ENCODE measurements at regions not wholly inside any gene's neighbourhood (a gene's known extent, or its start where the extent isn't known, plus 50 kb on each side); places are given as distances from the start of the nearest gene placed in this dataset.

GRCh38 chr6:144731229-144731628, 446.1 kb downstream of the UTRN start:
- no peak for DNase-seq (ENCODE audit: low read depth)
- TF ChIP-seq, protein P1, sequence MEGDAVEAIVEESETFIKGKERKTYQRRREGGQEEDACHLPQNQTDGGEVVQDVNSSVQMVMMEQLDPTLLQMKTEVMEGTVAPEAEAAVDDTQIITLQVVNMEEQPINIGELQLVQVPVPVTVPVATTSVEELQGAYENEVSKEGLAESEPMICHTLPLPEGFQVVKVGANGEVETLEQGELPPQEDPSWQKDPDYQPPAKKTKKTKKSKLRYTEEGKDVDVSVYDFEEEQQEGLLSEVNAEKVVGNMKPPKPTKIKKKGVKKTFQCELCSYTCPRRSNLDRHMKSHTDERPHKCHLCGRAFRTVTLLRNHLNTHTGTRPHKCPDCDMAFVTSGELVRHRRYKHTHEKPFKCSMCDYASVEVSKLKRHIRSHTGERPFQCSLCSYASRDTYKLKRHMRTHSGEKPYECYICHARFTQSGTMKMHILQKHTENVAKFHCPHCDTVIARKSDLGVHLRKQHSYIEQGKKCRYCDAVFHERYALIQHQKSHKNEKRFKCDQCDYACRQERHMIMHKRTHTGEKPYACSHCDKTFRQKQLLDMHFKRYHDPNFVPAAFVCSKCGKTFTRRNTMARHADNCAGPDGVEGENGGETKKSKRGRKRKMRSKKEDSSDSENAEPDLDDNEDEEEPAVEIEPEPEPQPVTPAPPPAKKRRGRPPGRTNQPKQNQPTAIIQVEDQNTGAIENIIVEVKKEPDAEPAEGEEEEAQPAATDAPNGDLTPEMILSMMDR (conservative IDR thresholded peaks at IDR 0.05; ENCODE audit: low read depth, low read length): no peak
- no peak overlapping the region for H3K4me3 ChIP-seq (ENCODE audit: low read depth, low read length)

DNA sequence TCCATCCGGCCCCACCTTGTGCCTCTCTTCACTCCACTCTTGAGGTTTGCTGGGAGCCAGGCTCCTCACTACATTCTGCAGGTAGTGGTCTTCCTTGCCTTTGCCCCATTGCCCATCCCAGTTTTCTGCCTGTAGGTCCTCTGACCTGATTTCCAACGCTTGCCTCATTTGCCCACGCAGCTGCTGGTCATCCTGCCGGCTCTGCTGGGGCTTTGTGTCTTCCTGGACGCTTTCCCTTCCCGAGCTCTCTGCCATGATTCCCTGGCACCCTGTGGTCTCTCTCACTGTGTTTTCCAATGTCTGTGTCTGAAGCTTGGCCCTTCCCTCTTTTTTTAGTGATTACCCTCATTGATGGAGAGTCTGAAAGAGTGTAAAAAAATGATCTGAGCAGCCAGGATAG, 451.6 kb downstream of the UTRN start:
- no peak overlapping the region for H3K4me3 ChIP-seq (ENCODE audit: low read depth, low read length)
- no peak for DNase-seq (ENCODE audit: low read depth)
- TF ChIP-seq, protein P1 (conservative IDR thresholded peaks at IDR 0.05; ENCODE audit: low read depth, low read length): no peak

GRCh38 chr6:144737998-144738397, 452.9 kb downstream of the UTRN start:
- TF ChIP-seq, protein P1 (conservative IDR thresholded peaks at IDR 0.05; ENCODE audit: low read depth, low read length): no peak
- no peak overlapping the region for H3K4me3 ChIP-seq (ENCODE audit: low read depth, low read length)
- no peak for DNase-seq (ENCODE audit: low read depth)

DNA sequence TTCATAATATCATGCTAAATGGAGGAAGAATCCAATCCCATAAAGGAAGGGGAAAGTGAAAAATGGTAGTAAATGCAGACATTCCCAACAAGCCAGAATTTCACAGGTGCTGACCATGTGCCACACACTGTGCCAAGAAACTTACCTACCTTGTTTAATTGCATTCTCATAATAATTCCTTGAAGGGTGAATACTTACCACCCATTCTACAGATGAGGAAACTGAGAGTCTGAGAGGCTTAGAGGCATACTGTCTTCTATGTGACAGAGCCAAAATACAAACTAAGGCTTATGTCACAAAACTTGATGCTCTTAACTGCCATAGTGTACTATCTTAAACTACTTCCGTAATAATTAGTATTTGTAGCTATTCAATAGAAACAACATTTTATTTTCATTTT, 454.7 kb downstream of the UTRN start:
- H3K4me3 ChIP-seq (ENCODE audit: low read depth, low read length): no peak overlapping the region
- TF ChIP-seq, protein P1 (conservative IDR thresholded peaks at IDR 0.05; ENCODE audit: low read depth, low read length): no peak
- DNase-seq (ENCODE audit: low read depth): no peak

GRCh38 chr6:144741659-144742058, 456.5 kb downstream of the UTRN start:
- no peak for DNase-seq (ENCODE audit: low read depth)
- TF ChIP-seq, protein P1 (conservative IDR thresholded peaks at IDR 0.05; ENCODE audit: low read depth, low read length): no peak
- no peak overlapping the region for H3K4me3 ChIP-seq (ENCODE audit: low read depth, low read length)

DNA sequence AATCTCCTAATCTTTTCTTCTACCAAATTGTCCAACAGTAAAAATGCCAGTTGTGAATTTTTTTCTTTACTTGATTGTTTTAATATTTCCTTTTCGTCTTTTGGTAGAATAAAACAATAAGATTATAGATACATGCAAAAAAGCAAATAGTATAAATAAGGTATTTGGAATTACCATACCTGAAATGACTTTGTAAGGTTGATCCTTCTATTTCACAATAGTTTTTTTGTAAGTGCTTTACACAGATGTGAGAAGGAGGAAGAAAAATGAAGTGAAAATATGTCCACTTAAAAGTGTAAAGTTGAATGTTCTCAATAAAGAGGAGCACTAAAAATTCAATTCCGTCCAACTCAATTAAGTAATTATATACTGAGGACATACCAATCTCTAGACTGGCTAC, 457.6 kb downstream of the UTRN start:
- DNase-seq (ENCODE audit: low read depth): no peak
- no peak overlapping the region for H3K4me3 ChIP-seq (ENCODE audit: low read depth, low read length)
- TF ChIP-seq, protein P1 (conservative IDR thresholded peaks at IDR 0.05; ENCODE audit: low read depth, low read length): no peak

GRCh38 chr6:144744720-144745119, 459.6 kb downstream of the UTRN start:
- H3K4me3 ChIP-seq (ENCODE audit: low read depth, low read length): no peak overlapping the region
- TF ChIP-seq, protein P1 (conservative IDR thresholded peaks at IDR 0.05; ENCODE audit: low read depth, low read length): no peak

More at GRCh38 chr6:144744720-144745119, 459.6 kb downstream of the UTRN start:
- no peak for DNase-seq (ENCODE audit: low read depth)

All from choroid plexus epithelial cell (primary cell).